Body of pancreas (tissue), 4 donors: ENCODE measurements at regions not wholly inside any gene's neighbourhood (a gene's known extent, or its start where the extent isn't known, plus 50 kb on each side); places are given as distances from the start of the nearest gene placed in this dataset.

Experiments used
- POLR2A ChIP-seq, 3 donors: fragments of 450-650 bp; IDR thresholded peaks; one replicate each; pipeline ENCODE4 v1.6.1; 2016; ENCODE audit warnings: antibody characterized with exemption in 3 of 3, mild to moderate bottlenecking in 2 of 3
- TF ChIP-seq, protein P1 (sequence below), 7 experiments: fragments of 450-650 bp in 4 of 7; fragments of 200-600 bp in 3 of 7; sonication (generic) in 3 of 7; IDR thresholded peaks; one replicate each; pipeline ENCODE4 v1.5.1; 2016 to 2019; ENCODE audit warnings: antibody characterized with exemption in 7 of 7

DNA sequence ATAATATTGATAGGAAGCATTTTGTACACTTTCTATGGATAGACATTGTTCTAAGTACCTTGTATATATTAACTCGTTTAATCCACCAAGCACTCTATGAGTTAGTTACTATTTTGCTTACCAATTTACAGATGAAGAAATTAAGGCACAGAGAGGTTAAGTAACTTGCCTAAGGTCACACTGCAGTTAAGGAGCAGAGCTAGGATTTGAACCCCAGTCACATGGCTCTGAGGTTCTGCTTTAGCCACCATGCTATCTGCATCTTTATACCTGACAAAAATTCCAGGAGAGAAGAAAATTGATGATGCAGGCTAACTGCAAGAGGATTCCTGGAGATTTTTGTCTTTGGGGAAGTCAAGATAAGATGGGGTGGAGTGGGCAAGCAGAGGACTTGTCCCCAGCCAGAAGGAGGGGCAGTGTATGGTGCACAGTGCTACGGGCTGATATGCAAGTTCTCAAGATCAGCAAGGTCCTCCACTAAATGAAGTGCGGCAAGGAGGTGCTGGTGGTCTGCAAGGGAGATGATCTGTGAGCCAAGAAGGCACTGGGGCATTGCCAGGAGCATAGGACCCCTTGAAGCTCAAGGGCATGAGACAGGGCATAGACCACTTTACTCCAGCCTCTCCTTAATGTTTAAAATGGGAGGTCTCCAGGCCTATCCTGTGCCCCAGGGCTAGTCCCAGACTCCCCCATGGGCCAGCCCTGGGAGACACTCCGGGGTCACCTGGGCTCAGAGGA lies 430.6 kb downstream of the RPS24 start:
- TF ChIP-seq, protein P1, sequence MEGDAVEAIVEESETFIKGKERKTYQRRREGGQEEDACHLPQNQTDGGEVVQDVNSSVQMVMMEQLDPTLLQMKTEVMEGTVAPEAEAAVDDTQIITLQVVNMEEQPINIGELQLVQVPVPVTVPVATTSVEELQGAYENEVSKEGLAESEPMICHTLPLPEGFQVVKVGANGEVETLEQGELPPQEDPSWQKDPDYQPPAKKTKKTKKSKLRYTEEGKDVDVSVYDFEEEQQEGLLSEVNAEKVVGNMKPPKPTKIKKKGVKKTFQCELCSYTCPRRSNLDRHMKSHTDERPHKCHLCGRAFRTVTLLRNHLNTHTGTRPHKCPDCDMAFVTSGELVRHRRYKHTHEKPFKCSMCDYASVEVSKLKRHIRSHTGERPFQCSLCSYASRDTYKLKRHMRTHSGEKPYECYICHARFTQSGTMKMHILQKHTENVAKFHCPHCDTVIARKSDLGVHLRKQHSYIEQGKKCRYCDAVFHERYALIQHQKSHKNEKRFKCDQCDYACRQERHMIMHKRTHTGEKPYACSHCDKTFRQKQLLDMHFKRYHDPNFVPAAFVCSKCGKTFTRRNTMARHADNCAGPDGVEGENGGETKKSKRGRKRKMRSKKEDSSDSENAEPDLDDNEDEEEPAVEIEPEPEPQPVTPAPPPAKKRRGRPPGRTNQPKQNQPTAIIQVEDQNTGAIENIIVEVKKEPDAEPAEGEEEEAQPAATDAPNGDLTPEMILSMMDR (IDR thresholded peaks at IDR 0.05), result no peak
- no peak for TF ChIP-seq POLR2A (IDR thresholded peaks at IDR 0.05)
